ENCODE measurements at regions not wholly inside any gene's neighbourhood (a gene's known extent, or its start where the extent isn't known, plus 50 kb on each side); places are given as distances from the start of the nearest gene placed in this dataset.

GRCh38 chr1:164188497-164188896 lies 370.5 kb upstream of the PBX1 start:
- ATAC-seq (no peak), FAIRE-seq (no peak), DNase-seq (ENCODE audit: extremely low read depth in 1 of 4, low spot score in 3 of 4) (no peak)
- Histone ChIP-seq H2AFZ (ENCODE audit: low read depth, low read length) (no peak overlapping the region), H3K4me1 (replicated peaks in 1 of 2; ENCODE audit: control insufficient read depth in 2 of 2, insufficient read depth in 2 of 2, low read length in 2 of 2) (no peaks in the 10 kb centered on the region), H3K9ac (ENCODE audit: insufficient read depth in 1 of 2, low read depth in 2 of 2, low read length in 2 of 2) (no peak overlapping the region), H3K79me2 (ENCODE audit: control insufficient read depth, insufficient read depth, low read length) (no peaks in the 10 kb centered on the region), H3K4me2 (ENCODE audit: insufficient read depth, low read length) (no peak overlapping the region), H3K9me1 (ENCODE audit: control insufficient read depth, insufficient read depth, low read length) (no peaks in the 10 kb centered on the region), H4K20me1 (replicated peaks; ENCODE audit: control insufficient read depth, insufficient read depth, low read length) (no peaks in the 10 kb centered on the region), H3K36me3 (ENCODE audit: control insufficient read depth, insufficient read depth, low read length) (no peaks in the 10 kb centered on the region), H3K27ac (ENCODE audit: extremely low read depth, low read depth, low read length) (no peak overlapping the region), H3K4me3 (no peak overlapping the region), H3K9me3 (replicated peaks; ENCODE audit: control insufficient read depth, insufficient read depth, low read depth, low read length) (peaks cover 3% of the 10 kb centered on the region; the same call in 1 of the 2 replicates), H3K27me3 (ENCODE audit: control insufficient read depth in 2 of 2, insufficient read depth in 2 of 2, low read length in 2 of 2) (no peaks in the 10 kb centered on the region)
- in situ Hi-C loops (cut with MboI) (no loop called here), intact Hi-C loops (cut with micrococcal nuclease) (no loop called here)
- TF ChIP-seq PREB (CRISPR knock-in tag; IDR thresholded peaks at IDR 0.05) (no peak), SRSF3 (IDR thresholded peaks at IDR 0.05; ENCODE audit: insufficient read depth, low read length) (no peak), MAFF (IDR thresholded peaks at IDR 0.05; ENCODE audit: low read length) (no peak), ZNF76 (CRISPR knock-in tag; IDR thresholded peaks at IDR 0.05; ENCODE audit: borderline replicate concordance) (no peak), ZNF717 (CRISPR knock-in tag; IDR thresholded peaks at IDR 0.05) (no peak), JUNB (CRISPR knock-in tag; conservative IDR thresholded peaks at IDR 0.05) (no peak), ZNF511 (CRISPR knock-in tag; IDR thresholded peaks at IDR 0.05) (no peak), ERF (CRISPR knock-in tag; IDR thresholded peaks at IDR 0.05) (no peak), HDAC2 (IDR thresholded peaks at IDR 0.05) (no peak), HDAC6 (IDR thresholded peaks at IDR 0.05; ENCODE audit: low read depth, low read length) (no peak), NFYB (IDR thresholded peaks at IDR 0.05; ENCODE audit: extremely low read depth, insufficient read length) (no peak), ELF4 (CRISPR knock-in tag; IDR thresholded peaks at IDR 0.05) (no peak), ZNF395 (CRISPR knock-in tag; IDR thresholded peaks at IDR 0.05) (no peak), ELK1 (CRISPR knock-in tag; IDR thresholded peaks at IDR 0.05) (no peak), CTBP1 (IDR thresholded peaks at IDR 0.05; ENCODE audit: borderline replicate concordance) (no peak), CBX1 (IDR thresholded peaks at IDR 0.05; ENCODE audit: low read depth) (no peak), ZNF589 (CRISPR knock-in tag; IDR thresholded peaks at IDR 0.05; ENCODE audit: low read depth) (no peak), NR4A1 (CRISPR knock-in tag; IDR thresholded peaks at IDR 0.05) (no peak), NR4A1 (tag; IDR thresholded peaks at IDR 0.05) (no peak), SIN3A (IDR thresholded peaks at IDR 0.05; ENCODE audit: borderline replicate concordance in 2 of 2, control insufficient read depth in 1 of 2, low read depth in 2 of 2, low read length in 2 of 2) (no peak)
- CTCF ChIA-PET (ENCODE audit: low intra/inter-chr PET ratio): no interaction called here
- BruUV-seq (replicated peaks): no TSS peak
- WGBS (ENCODE audit: insufficient coverage, low coverage, missing lambda C conversion rate): 0% methylated on average over 4 of the region's 4 CpGs
- POLR2A ChIA-PET: no interaction called here

Data from K562 (cell line).